IMR-90 (cell line): ENCODE measurements at regions not wholly inside any gene's neighbourhood (a gene's known extent, or its start where the extent isn't known, plus 50 kb on each side); places are given as distances from the start of the nearest gene placed in this dataset.

Experiments
- ATAC-seq: fragments of 200-7000 bp; cut with Tn5 transposase; 2 replicates; pipeline ENCODE4 v1.9.1; 2020; ENCODE audit warnings: low read depth, mild to moderate bottlenecking, moderate library complexity
- BruUV-seq: library from RNA; stranded (reverse); fragments of 400-500 nt; replicated peaks from 2 replicates; lab custom pipeline; 2021; lab: Mats Ljungman, UMichigan
- CTCF ChIA-PET: fragments of 300-600 bp; formaldehyde crosslinking; extraction: SDS; loops from one replicate; lab custom pipeline; 2021; ENCODE audit warnings: antibody characterized with exemption; lab: Yijun Ruan, JAX
- POLR2A ChIA-PET: fragments of 300-600 bp; sonication (Branson Sonifier 250); formaldehyde crosslinking; loops from one replicate; lab custom pipeline; 2022; ENCODE audit warnings: antibody characterized with exemption; ENCODE audit not compliant: unreplicated experiment; lab: Charles Lee
- DNase-seq: peaks from one replicate; pipeline ENCODE4 v3.0.0; 2013
- H2AFZ ChIP-seq: replicated peaks from 2 replicates; pipeline ENCODE3; 2013; ENCODE audit warnings: low read length, mild to moderate bottlenecking; ENCODE audit not compliant: poor library complexity
- H2AK5ac ChIP-seq: 2 replicates; pipeline ENCODE4 v1.6.1; 2013; ENCODE audit warnings: low read depth, low read length, inconsistent platforms
- H2AK9ac ChIP-seq: replicated peaks from 2 replicates; pipeline ENCODE3; 2013; ENCODE audit warnings: mild to moderate bottlenecking, low read depth, low read length, moderate library complexity; ENCODE audit not compliant: poor library complexity
- H2BK120ac ChIP-seq: 2 replicates; pipeline ENCODE4 v1.6.1; 2013; ENCODE audit warnings: low read depth, low read length, inconsistent platforms
- H2BK15ac ChIP-seq: 3 replicates; pipeline ENCODE4 v1.6.1; 2013; ENCODE audit warnings: low read depth, low read length, inconsistent platforms
- H2BK20ac ChIP-seq: 2 replicates; pipeline ENCODE4 v1.6.1; 2013; ENCODE audit warnings: low read depth, mild to moderate bottlenecking, inconsistent platforms, low read length, moderate library complexity
- H2BK5ac ChIP-seq: 2 replicates; pipeline ENCODE4 v1.6.1; 2013; ENCODE audit warnings: mild to moderate bottlenecking, low read depth, low read length, inconsistent platforms; ENCODE audit not compliant: poor library complexity, severe bottlenecking
- H3K14ac ChIP-seq: replicated peaks from 2 replicates; pipeline ENCODE4 v1.6.1; 2013; ENCODE audit warnings: low read depth, low read length, inconsistent platforms
- H3K18ac ChIP-seq: 2 replicates; pipeline ENCODE4 v1.6.1; 2013; ENCODE audit warnings: low read depth, low read length, control low read depth
- H3K23ac ChIP-seq: 2 replicates; pipeline ENCODE4 v1.6.1; 2013; ENCODE audit warnings: low read depth, low read length, inconsistent platforms
- H3K27ac ChIP-seq: 2 replicates; pipeline ENCODE4 v1.5.1; 2013; ENCODE audit warnings: mild to moderate bottlenecking, control low read depth, low read length; ENCODE audit not compliant: insufficient read depth
- H3K27me3 ChIP-seq: 2 replicates; pipeline ENCODE4 v1.6.1; 2013; ENCODE audit warnings: low read length; ENCODE audit not compliant: control insufficient read depth, insufficient read depth
- H3K36me3 ChIP-seq: 2 replicates; pipeline ENCODE4 v1.6.1; 2013; ENCODE audit warnings: low read length, mixed read lengths; ENCODE audit not compliant: control insufficient read depth, insufficient read depth
- H3K4ac ChIP-seq: 2 replicates; pipeline ENCODE4 v1.6.1; 2013; ENCODE audit warnings: low read depth, low read length, inconsistent platforms
- H3K4me1 ChIP-seq: 2 replicates; pipeline ENCODE4 v1.6.1; 2013; ENCODE audit warnings: low read length, mixed read lengths; ENCODE audit not compliant: control insufficient read depth, insufficient read depth
- H3K4me2 ChIP-seq: 2 replicates; pipeline ENCODE4 v1.6.1; 2013; ENCODE audit warnings: low read depth, mild to moderate bottlenecking, control low read depth, low read length, moderate library complexity
- H3K4me3 ChIP-seq: 2 replicates; pipeline ENCODE4 v1.5.1; 2013; ENCODE audit warnings: low read depth, mild to moderate bottlenecking, control low read depth, low read length, moderate library complexity; ENCODE audit not compliant: insufficient read depth
- H3K56ac ChIP-seq: 2 replicates; pipeline ENCODE4 v1.6.1; 2013; ENCODE audit warnings: low read length, inconsistent platforms; ENCODE audit not compliant: insufficient read depth; ENCODE audit errors: extremely low read depth
- H3K79me1 ChIP-seq, 2 experiments: 2 replicates each; pipeline ENCODE4 v1.6.1; 2013; ENCODE audit warnings: low read length in 2 of 2, inconsistent platforms in 1 of 2, low read depth in 1 of 2
- H3K9ac ChIP-seq: 2 replicates; pipeline ENCODE4 v1.6.1; 2013; ENCODE audit warnings: low read depth, low read length, control low read depth
- H3K9me1 ChIP-seq: 2 replicates; pipeline ENCODE4 v1.6.1; 2013; ENCODE audit warnings: low read length, inconsistent platforms; ENCODE audit not compliant: insufficient read depth
- H3K9me3 ChIP-seq: 2 replicates; pipeline ENCODE4 v1.6.1; 2013; ENCODE audit warnings: low read length; ENCODE audit not compliant: control insufficient read depth, insufficient read depth
- H4K20me1 ChIP-seq: 2 replicates; pipeline ENCODE4 v1.6.1; 2013; ENCODE audit warnings: low read length, inconsistent platforms; ENCODE audit not compliant: insufficient read depth
- H4K5ac ChIP-seq: 2 replicates; pipeline ENCODE4 v1.6.1; 2013; ENCODE audit warnings: mild to moderate bottlenecking, low read depth, low read length, control low read depth
- H4K8ac ChIP-seq, 2 experiments: 2 replicates each; pipeline ENCODE4 v1.6.1; 2013; ENCODE audit warnings: low read depth in 2 of 2, low read length in 2 of 2, control low read depth in 1 of 2, inconsistent platforms in 1 of 2
- H4K91ac ChIP-seq: 2 replicates; pipeline ENCODE4 v1.6.1; 2013; ENCODE audit warnings: low read depth, low read length, inconsistent platforms; ENCODE audit not compliant: insufficient read depth
- BHLHE40 ChIP-seq: fragments of 150-350 bp; IDR thresholded peaks from 2 replicates; pipeline ENCODE4 v1.6.1; 2016; ENCODE audit warnings: mild to moderate bottlenecking, low read depth, low read length
- CEBPB ChIP-seq: IDR thresholded peaks from 2 replicates; pipeline ENCODE4 v1.6.1; 2012; ENCODE audit warnings: low read depth, low read length, improper control_type of control experiment
- CHD1 ChIP-seq: IDR thresholded peaks from 2 replicates; pipeline ENCODE4 v1.6.1; 2012; ENCODE audit warnings: low read depth, low read length, improper control_type of control experiment
- CTCF ChIP-seq: conservative IDR thresholded peaks from 2 replicates; pipeline ENCODE4 v1.5.1; 2012; ENCODE audit warnings: mild to moderate bottlenecking, low read depth, low read length, improper control_type of control experiment
- ELK1 ChIP-seq: fragments of 150-350 bp; IDR thresholded peaks from 2 replicates; pipeline ENCODE4 v1.6.1; 2016; ENCODE audit warnings: low read depth, mild to moderate bottlenecking, low read length, moderate library complexity, borderline replicate concordance
- FOS ChIP-seq: fragments of 150-350 bp; IDR thresholded peaks from 2 replicates; pipeline ENCODE4 v1.6.1; 2016; ENCODE audit warnings: low read depth, low read length
- MAFK ChIP-seq: IDR thresholded peaks from 2 replicates; pipeline ENCODE4 v1.6.1; 2012; ENCODE audit warnings: low read depth, low read length, improper control_type of control experiment
- MAZ ChIP-seq: IDR thresholded peaks from 2 replicates; pipeline ENCODE4 v1.6.1; 2012; ENCODE audit warnings: low read depth, mild to moderate bottlenecking, low read length, improper control_type of control experiment, moderate library complexity, borderline replicate concordance
- MXI1 ChIP-seq: IDR thresholded peaks from 2 replicates; pipeline ENCODE4 v1.6.1; 2012; ENCODE audit warnings: low read depth, mild to moderate bottlenecking, low read length, moderate library complexity, borderline replicate concordance
- NFE2L2 ChIP-seq: fragments of 150-350 bp; IDR thresholded peaks from 2 replicates; pipeline ENCODE4 v1.6.1; 2016; ENCODE audit warnings: low read depth, mild to moderate bottlenecking, low read length
- POLR2A ChIP-seq: IDR thresholded peaks from 2 replicates; pipeline ENCODE4 v1.6.1; 2012; ENCODE audit warnings: mild to moderate bottlenecking, low read depth, low read length
- RAD21 ChIP-seq: IDR thresholded peaks from 2 replicates; pipeline ENCODE4 v1.6.1; 2012; ENCODE audit warnings: low read length, improper control_type of control experiment
- RCOR1 ChIP-seq: IDR thresholded peaks from 2 replicates; pipeline ENCODE4 v1.6.1; 2012; ENCODE audit warnings: mild to moderate bottlenecking, low read length, improper control_type of control experiment; ENCODE audit not compliant: insufficient replicate concordance
- RFX5 ChIP-seq: IDR thresholded peaks from 2 replicates; pipeline ENCODE4 v1.8.0; 2012; ENCODE audit warnings: low read depth, mild to moderate bottlenecking, low read length, moderate library complexity
- SMC3 ChIP-seq: fragments of 150-350 bp; IDR thresholded peaks from 2 replicates; pipeline ENCODE4 v1.6.1; 2016; ENCODE audit warnings: low read depth, mild to moderate bottlenecking, antibody characterized with exemption, low read length, moderate library complexity
- WGBS, 2 experiments: methylation state at CpG; one replicate each; pipeline versions ENCODE4 v1.1.5 to v1.1.7; 2013; ENCODE audit warnings: missing lambda C conversion rate in 2 of 2; ENCODE audit not compliant: insufficient read length in 1 of 2; ENCODE audit errors: extremely low coverage in 2 of 2; 5-methylcytosine and 5-hydroxymethylcytosine counted together
- dilution Hi-C: fragments of 300-500 bp; cut with HindIII; formaldehyde crosslinking; loops from one replicate; pipeline ENCODE4 v1.14.3; 2018; ENCODE audit warnings: low sequenced_read_pairs; ENCODE audit not compliant: unreplicated experiment
- in situ Hi-C: fragments of 300-500 bp; cut with MboI; formaldehyde crosslinking; loops from 3 replicates; pipeline ENCODE4 v1.14.3; 2019; ENCODE audit warnings: low sequenced_read_pairs, inconsistent platforms, mixed read lengths
- intact Hi-C: fragments of 100-400 bp; cut with micrococcal nuclease; formaldehyde crosslinking; loops from 2 replicates; pipeline ENCODE4 v1.10.0; 2022

- Histone ChIP-seq H3K9ac (no peak overlapping the region), H3K14ac (no peak overlapping the region), H4K8ac (peak overlapping the region; percentile 1 to 56; a peak in 2 of 4 replicates), H3K23ac (no peak overlapping the region), H3K4me2 (peak overlapping the region; percentile 29), H2BK120ac (peak overlapping the region; percentile 69), H3K4ac (peak overlapping the region; percentile 67), H4K20me1 (no peaks in the 10 kb centered on the region), H3K56ac (peak overlapping the region; percentile 19; the same call in 1 of the 2 replicates), H3K4me3 (no peak overlapping the region), H4K5ac (peak overlapping the region; percentile 70), H3K18ac (peak overlapping the region; percentile 59), H4K91ac (peak overlapping the region; percentile 49; the same call in 1 of the 2 replicates), H2BK15ac (peak overlapping the region; percentile 3; the same call in 1 of the 3 replicates), H2AK9ac (no peak overlapping the region), H3K27me3 (no peaks in the 10 kb centered on the region), H3K79me1 (no peaks in the 10 kb centered on the region), H3K27ac (peak overlapping the region; percentile 69), H2BK20ac (peak overlapping the region; percentile 36), H3K4me1 (peaks cover 13% of the 10 kb centered on the region), H2BK5ac (peak overlapping the region; percentile 74), H3K36me3 (no peaks in the 10 kb centered on the region), H2AK5ac (peak overlapping the region; percentile 36; the same call in 1 of the 2 replicates), H3K9me3 (no peaks in the 10 kb centered on the region; the same call in 1 of the 2 replicates), H3K9me1 (peaks cover 15% of the 10 kb centered on the region), H2AFZ (no peak overlapping the region)
- DNase-seq: peak; percentile 99
- ATAC-seq: peak; percentile 98
- in situ Hi-C loops: no loop called here
- 0% methylated on average over 2 of the region's 8 CpGs; no CpG with 5 or more reads in 1 of the 2 experiments for WGBS, 2 experiments
- ChIA-PET CTCF (no interaction called here), POLR2A (no interaction called here)
- dilution Hi-C loops: no loop called here
- intact Hi-C loops: loop anchor here (10.0 kb wide), 1 partner anchor 160 kb away; no protein-coding TSS in a partner anchor
- no TSS peak for BruUV-seq
- TF ChIP-seq RCOR1: no peak
- peak; percentile 99 for TF ChIP-seq CEBPB
- no peak for TF ChIP-seq RAD21
- TF ChIP-seq SMC3: no peak
- TF ChIP-seq CHD1: no peak
- TF ChIP-seq NFE2L2: no peak
- TF ChIP-seq RFX5: peak; percentile 49; the same call in 1 of the 2 replicates
- TF ChIP-seq MXI1: no peak
- TF ChIP-seq CTCF: no peak
- peak; percentile 35 for TF ChIP-seq BHLHE40
- TF ChIP-seq FOS: peak; percentile 91
- no peak; the same call in 1 of the 2 replicates for TF ChIP-seq MAZ
- TF ChIP-seq MAFK: no peak
- TF ChIP-seq POLR2A: no peak
- no peak for TF ChIP-seq ELK1
Observed at GRCh38 chr2:238684362-238685326, 163.2 kb upstream of the TWIST2 start.
